ENCODE measurements at regions not wholly inside any gene's neighbourhood (a gene's known extent, or its start where the extent isn't known, plus 50 kb on each side); places are given as distances from the start of the nearest gene placed in this dataset.

DNA sequence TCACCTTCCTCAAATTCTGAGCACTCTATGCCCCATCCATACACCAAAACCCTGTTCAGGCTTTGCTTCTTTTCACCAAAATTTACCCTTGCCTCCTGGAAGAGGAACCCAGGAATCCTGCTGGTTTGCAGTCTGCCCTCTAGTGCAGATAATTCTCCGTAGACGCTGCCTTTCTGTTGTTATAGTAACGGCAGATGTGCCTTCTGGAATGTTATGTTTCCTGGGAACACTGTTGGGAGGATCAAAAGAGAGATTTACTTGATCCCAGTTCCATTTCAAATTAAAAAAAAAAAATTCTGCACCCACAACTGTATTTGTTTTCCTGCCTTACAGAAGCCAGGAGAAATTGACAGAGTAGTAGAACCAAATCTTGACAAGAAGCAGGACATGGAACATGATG lies 104.2 kb upstream of the RMST start:
- no peak overlapping the region for H3K27ac ChIP-seq

DNA sequence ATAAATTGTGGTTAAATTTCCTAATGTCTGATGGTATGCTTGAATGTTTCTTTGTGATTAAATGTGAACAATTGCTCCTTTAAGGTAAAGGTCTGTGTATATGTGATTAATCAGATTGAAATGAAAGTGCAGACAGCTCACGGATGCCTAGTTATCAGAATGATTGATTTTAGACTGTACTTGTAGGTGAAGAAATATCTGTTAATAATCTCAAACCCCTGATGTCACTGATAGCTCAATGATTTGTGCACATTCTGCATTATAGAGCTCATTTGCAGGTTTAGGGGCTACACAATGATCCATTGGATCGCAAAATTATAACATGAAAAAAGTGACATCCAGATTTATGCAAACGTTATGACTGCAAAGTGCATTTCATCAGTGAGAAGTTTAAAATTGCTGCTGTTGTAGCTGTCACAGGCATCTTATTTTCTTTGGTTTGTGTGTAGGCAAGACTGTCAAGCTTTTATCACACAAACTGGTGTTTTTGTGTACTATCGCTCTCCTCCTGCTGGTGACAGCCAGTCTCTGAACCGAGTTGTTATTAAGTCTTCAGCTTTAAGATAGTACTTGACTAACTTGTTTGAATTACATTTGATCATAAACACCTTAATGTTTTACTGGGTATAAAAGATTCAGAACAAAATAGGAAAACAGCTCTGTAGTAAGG lies 103.4 kb upstream of the RMST start:
- TF ChIP-seq, protein P1, sequence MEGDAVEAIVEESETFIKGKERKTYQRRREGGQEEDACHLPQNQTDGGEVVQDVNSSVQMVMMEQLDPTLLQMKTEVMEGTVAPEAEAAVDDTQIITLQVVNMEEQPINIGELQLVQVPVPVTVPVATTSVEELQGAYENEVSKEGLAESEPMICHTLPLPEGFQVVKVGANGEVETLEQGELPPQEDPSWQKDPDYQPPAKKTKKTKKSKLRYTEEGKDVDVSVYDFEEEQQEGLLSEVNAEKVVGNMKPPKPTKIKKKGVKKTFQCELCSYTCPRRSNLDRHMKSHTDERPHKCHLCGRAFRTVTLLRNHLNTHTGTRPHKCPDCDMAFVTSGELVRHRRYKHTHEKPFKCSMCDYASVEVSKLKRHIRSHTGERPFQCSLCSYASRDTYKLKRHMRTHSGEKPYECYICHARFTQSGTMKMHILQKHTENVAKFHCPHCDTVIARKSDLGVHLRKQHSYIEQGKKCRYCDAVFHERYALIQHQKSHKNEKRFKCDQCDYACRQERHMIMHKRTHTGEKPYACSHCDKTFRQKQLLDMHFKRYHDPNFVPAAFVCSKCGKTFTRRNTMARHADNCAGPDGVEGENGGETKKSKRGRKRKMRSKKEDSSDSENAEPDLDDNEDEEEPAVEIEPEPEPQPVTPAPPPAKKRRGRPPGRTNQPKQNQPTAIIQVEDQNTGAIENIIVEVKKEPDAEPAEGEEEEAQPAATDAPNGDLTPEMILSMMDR (conservative IDR thresholded peaks at IDR 0.05), result 0 out of 2 replicates have a peak, but pooled peaks have one; percentile 27
- H3K27ac ChIP-seq, result no peak overlapping the region

More for the DNA sequence above, 104.2 kb upstream of the RMST start:
- TF ChIP-seq, protein P1 (conservative IDR thresholded peaks at IDR 0.05), result 0 out of 2 replicates have a peak, but pooled peaks have one; percentile 15

DNA sequence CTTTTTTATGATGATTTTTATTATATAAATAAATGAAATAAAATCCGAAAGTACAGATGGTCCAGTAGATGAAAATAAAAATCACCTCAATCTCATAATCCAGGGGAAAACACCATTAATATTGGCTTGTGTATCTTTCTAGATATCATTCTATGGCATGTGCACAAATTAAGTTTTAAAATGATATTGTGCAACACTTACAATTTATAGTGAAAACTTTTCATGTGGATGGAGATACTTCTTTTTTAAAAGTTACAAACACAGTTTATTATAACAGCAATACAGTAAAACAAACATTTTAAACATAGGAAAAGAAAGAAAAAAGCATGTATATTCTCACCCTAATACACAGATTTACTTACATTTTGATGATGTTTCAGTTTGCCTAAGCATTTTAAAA lies 98.9 kb upstream of the RMST start:
- no peak overlapping the region for H3K27ac ChIP-seq
- TF ChIP-seq, protein P1 (conservative IDR thresholded peaks at IDR 0.05), result no peak

DNA sequence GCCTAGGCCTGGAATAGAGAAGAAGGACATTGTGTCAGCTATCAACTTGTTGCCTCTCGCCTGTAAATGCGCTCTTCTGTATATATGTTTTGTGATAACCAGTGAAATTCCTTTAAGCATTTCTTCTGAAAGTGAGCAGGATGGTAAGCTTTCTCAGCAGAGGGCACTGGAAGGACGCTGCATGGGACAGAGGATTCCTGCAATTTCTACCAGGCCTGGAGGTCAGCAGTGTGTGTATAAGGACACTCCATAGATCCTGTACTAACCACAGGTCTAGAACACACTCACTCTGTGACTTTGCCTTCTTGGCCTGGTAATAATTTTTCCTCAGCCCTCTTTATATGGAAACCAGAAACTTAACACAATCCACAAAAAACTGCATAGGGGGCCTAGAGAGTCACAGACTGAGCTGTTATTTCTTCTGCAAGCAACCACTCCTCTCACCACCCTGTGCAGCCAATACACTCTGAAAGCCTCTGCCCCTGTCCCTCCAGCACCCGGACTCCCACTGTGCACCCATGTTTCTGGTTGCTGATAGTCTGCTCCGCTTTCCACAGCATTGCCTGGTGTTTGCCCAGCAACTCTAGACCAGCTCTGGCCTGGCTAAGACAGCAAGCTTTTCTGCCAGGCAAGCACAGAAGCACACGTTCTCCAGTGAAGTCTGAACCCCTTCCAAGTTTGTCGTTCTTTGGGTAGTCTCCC lies 94.0 kb upstream of the RMST start:
- H3K27ac ChIP-seq, result no peak overlapping the region
- TF ChIP-seq, protein P1 (conservative IDR thresholded peaks at IDR 0.05), result no peak

DNA sequence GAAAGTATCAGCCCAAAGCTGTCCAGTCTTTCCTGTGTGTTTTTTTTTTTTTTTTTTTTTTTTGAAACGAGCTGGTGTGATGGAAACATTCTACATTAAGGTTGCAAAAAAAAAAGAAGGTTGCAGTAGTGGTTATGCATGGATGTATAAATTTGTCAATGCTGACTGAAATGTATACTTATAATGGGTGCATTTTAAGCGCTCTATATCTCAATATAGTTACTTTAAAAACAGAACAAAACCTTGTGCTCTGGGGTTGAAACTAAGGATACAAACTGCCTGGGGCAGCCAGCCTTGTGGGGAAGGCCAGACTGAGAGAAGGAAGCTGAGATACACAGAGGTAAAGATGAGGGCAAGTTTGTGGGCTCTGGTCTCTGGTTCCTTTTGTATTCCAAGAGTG lies 87.3 kb upstream of the RMST start:
- H3K27ac ChIP-seq, result no peak overlapping the region
- TF ChIP-seq, protein P1 (conservative IDR thresholded peaks at IDR 0.05), result no peak

DNA sequence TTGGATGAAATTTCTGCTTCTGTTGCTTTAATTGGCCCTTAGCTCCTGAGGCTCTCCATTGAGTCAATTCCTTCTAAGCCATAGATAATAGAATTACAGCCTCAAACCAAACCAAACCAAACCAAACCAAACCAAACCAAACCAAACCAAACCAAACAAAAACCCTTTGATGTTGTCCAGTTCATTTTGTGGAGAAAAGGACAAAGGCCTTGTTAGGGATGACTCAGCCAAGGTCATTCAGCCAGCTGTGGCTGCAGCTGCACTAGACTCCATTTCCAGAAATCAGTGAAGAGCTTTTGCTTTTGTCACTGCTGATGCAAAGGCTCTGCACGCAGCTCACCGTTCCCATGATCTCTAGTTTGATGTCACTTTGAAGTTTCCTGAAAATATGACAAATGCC lies 82.2 kb upstream of the RMST start:
- TF ChIP-seq, protein P1 (conservative IDR thresholded peaks at IDR 0.05), result no peak
- no peak overlapping the region for H3K27ac ChIP-seq

DNA sequence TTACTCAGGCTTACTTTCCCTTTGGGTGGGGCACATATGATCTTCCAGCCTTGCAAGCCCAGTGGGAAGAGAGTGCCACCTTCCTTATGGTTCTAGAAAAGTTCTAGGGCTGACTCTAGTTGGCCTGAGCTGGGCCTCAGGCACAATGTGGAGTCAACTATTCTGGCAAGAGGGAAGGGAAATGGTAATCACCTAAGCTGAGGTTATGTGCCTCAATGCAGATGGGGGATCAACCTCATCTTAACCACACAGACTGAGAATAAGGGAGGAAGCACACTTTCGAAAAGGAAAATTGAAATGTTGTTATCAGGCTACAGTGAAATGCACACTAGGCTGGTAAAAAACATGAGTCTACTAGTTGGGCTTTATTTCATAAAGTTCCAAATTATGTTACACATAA lies 77.5 kb upstream of the RMST start:
- TF ChIP-seq, protein P1 (conservative IDR thresholded peaks at IDR 0.05), result no peak
- no peak overlapping the region for H3K27ac ChIP-seq
